ENCODE measurements at regions not wholly inside any gene's neighbourhood (a gene's known extent, or its start where the extent isn't known, plus 50 kb on each side); places are given as distances from the start of the nearest gene placed in this dataset.

DNA sequence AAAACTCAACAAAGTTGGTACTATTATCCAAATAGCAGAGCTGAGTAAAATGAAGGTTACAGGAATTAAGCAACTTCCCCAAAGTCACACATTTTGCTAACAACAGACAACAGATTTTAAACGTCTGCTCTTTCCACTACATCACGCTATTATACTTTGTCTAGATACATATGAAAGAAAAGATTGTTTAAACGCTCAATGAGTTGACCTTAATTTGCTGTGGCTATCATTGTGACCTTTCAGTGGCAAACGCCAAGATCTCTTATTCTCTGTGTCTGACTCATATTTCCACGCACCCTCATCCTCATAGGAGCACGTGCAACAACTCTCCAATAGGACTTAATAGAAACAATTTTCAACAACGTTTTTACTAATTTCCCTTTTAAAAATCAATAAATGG is 540.1 kb downstream of the MAFB start:
- no peak for TF ChIP-seq CTCF (IDR thresholded peaks at IDR 0.05; ENCODE audit: low read depth, low read length)
- TF ChIP-seq EZH2phosphoT487 (IDR thresholded peaks at IDR 0.05; ENCODE audit: low read depth) = no peak
